ENCODE measurements at regions not wholly inside any gene's neighbourhood (a gene's known extent, or its start where the extent isn't known, plus 50 kb on each side); places are given as distances from the start of the nearest gene placed in this dataset.
"Not testable (repeated sequence)": the region's sequence is repeated elsewhere in the genome, so short reads cannot be mapped to it uniquely, and the experiment has no call there.

GRCh38 chr5:42989190-42989589, 50.9 kb downstream of the ANXA2R start:
- TF ChIP-seq CTCF (conservative IDR thresholded peaks at IDR 0.05; ENCODE audit: low read depth, low read length): no peak
- no peak overlapping the region for H3K4me3 ChIP-seq (ENCODE audit: low read depth, low read length)
- no peak for DNase-seq (ENCODE audit: low read depth)

- TF ChIP-seq CTCF (conservative IDR thresholded peaks at IDR 0.05; ENCODE audit: low read depth, low read length): no peak
- no peak for DNase-seq (ENCODE audit: low read depth)
- H3K4me3 ChIP-seq (ENCODE audit: low read depth, low read length): no peak overlapping the region
Measured at GRCh38 chr5:42988568-42988967, 51.6 kb downstream of the ANXA2R start.

GRCh38 chr5:42985129-42986037, 54.7 kb downstream of the ANXA2R start:
- H3K4me3 ChIP-seq (ENCODE audit: low read depth, low read length): no peak overlapping the region
- no peak for TF ChIP-seq CTCF (conservative IDR thresholded peaks at IDR 0.05; ENCODE audit: low read depth, low read length)

DNA sequence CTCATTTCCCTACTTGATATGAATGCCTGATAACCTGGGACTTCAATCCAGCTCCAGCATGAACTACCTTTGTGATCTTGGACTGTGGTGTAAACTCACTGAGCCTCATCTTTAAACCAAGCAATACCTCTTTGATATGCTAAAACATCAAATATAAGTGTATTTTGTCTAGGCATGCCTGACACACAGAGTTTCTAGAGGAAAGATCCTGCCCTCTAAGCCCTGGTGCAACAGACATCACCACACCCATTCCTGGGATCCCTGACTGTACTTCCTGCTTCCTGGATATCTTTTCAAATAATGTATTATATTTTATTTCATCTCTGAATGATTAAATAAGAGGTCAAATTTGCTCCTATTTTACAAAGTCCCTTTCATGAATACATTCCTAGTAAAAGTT, 55.8 kb downstream of the ANXA2R start:
- no peak for DNase-seq (ENCODE audit: low read depth)
- TF ChIP-seq CTCF (conservative IDR thresholded peaks at IDR 0.05; ENCODE audit: low read depth, low read length): no peak

More at GRCh38 chr5:42985129-42986037, 54.7 kb downstream of the ANXA2R start:
- no peak for DNase-seq (ENCODE audit: low read depth)

GRCh38 chr5:42982107-42982622, 58.0 kb downstream of the ANXA2R start:
- DNase-seq (ENCODE audit: low read depth): no peak
- no peak for TF ChIP-seq CTCF (conservative IDR thresholded peaks at IDR 0.05; ENCODE audit: low read depth, low read length)
- no peak overlapping the region for H3K4me3 ChIP-seq (ENCODE audit: low read depth, low read length)

More for the DNA sequence above, 55.8 kb downstream of the ANXA2R start:
- no peak overlapping the region for H3K4me3 ChIP-seq (ENCODE audit: low read depth, low read length)

GRCh38 chr5:42981417-42982106, 58.6 kb downstream of the ANXA2R start:
- H3K4me3 ChIP-seq (ENCODE audit: low read depth, low read length); DNase-seq (ENCODE audit: low read depth): not testable (repeated sequence)

- not testable (repeated sequence) for DNase-seq (ENCODE audit: low read depth); H3K4me3 ChIP-seq (ENCODE audit: low read depth, low read length)
Measured at GRCh38 chr5:42981015-42981414, 59.1 kb downstream of the ANXA2R start.

GRCh38 chr5:42980391-42980790, 59.7 kb downstream of the ANXA2R start:
- DNase-seq (ENCODE audit: low read depth); H3K4me3 ChIP-seq (ENCODE audit: low read depth, low read length): not testable (repeated sequence)

- not testable (repeated sequence) for H3K4me3 ChIP-seq (ENCODE audit: low read depth, low read length); DNase-seq (ENCODE audit: low read depth)
Measured at GRCh38 chr5:42979242-42979641, 60.9 kb downstream of the ANXA2R start.

All from epithelial cell of proximal tubule (primary cell).